Body of pancreas (tissue), 4 donors: ENCODE measurements at regions not wholly inside any gene's neighbourhood (a gene's known extent, or its start where the extent isn't known, plus 50 kb on each side); places are given as distances from the start of the nearest gene placed in this dataset.

Experiments
- CTCF ChIP-seq, 7 experiments: fragments of 450-650 bp in 4 of 7; fragments of 200-600 bp in 3 of 7; sonication (generic) in 3 of 7; IDR thresholded peaks; one replicate each; pipeline ENCODE4 v1.5.1; 2016 to 2019; ENCODE audit warnings: antibody characterized with exemption in 7 of 7
- POLR2A ChIP-seq, 3 donors: fragments of 450-650 bp; IDR thresholded peaks; one replicate each; pipeline ENCODE4 v1.6.1; 2016; ENCODE audit warnings: antibody characterized with exemption in 3 of 3, mild to moderate bottlenecking in 2 of 3

- TF ChIP-seq CTCF (IDR thresholded peaks at IDR 0.05), result no peak
- no peak for TF ChIP-seq POLR2A (IDR thresholded peaks at IDR 0.05)
These were observed 83.8 kb upstream of the FOXQ1 start for GRCh38 chr6:1227935-1228753.
